Epidermal melanocyte (primary cell): ENCODE measurements at regions not wholly inside any gene's neighbourhood (a gene's known extent, or its start where the extent isn't known, plus 50 kb on each side); places are given as distances from the start of the nearest gene placed in this dataset.
"Not testable (repeated sequence)": the region's sequence is repeated elsewhere in the genome, so short reads cannot be mapped to it uniquely, and the experiment has no call there.

Experiments
- DNase-seq: peaks from one replicate; pipeline ENCODE4 v3.0.0; 2011; ENCODE audit warnings: low spot score; ENCODE audit not compliant: insufficient read length

- DNase-seq: no peak
Measured at GRCh38 chr22:48630848-48631247, 1196.8 kb downstream of the BRD1 start.

- no peak for DNase-seq
Measured at GRCh38 chr22:48630433-48630754, 1197.3 kb downstream of the BRD1 start.

GRCh38 chr22:48629631-48630432 lies 1197.8 kb downstream of the BRD1 start:
- DNase-seq: no peak

GRCh38 chr22:48628891-48629543 lies 1198.7 kb downstream of the BRD1 start:
- DNase-seq: no peak

- DNase-seq: no peak
Measured at GRCh38 chr22:48627966-48628365, 1199.7 kb downstream of the BRD1 start.

GRCh38 chr22:48627203-48627602 lies 1200.5 kb downstream of the BRD1 start:
- DNase-seq: no peak

- DNase-seq: no peak
Measured at GRCh38 chr22:48624401-48624800, 1203.3 kb downstream of the BRD1 start.

GRCh38 chr22:48622891-48623545 lies 1204.7 kb downstream of the BRD1 start:
- DNase-seq: no peak

- DNase-seq: no peak
Measured at GRCh38 chr22:48621085-48621484, 1206.6 kb downstream of the BRD1 start.

GRCh38 chr22:48620460-48620859 lies 1207.2 kb downstream of the BRD1 start:
- DNase-seq: not testable (repeated sequence)

- no peak for DNase-seq
Measured at GRCh38 chr22:48619721-48620120, 1208.0 kb downstream of the BRD1 start.

- DNase-seq: no peak
Measured at GRCh38 chr22:48618326-48618725, 1209.3 kb downstream of the BRD1 start.

- DNase-seq: no peak
Measured at GRCh38 chr22:48616656-48617055, 1211.0 kb downstream of the BRD1 start.

- DNase-seq: no peak
Measured at GRCh38 chr22:48615171-48616008, 1212.3 kb downstream of the BRD1 start.

- no peak for DNase-seq
Measured at GRCh38 chr22:48613566-48614200, 1214.0 kb downstream of the BRD1 start.

GRCh38 chr22:48612077-48612995 lies 1215.3 kb downstream of the BRD1 start:
- DNase-seq: no peak

GRCh38 chr22:48609279-48609865 lies 1218.3 kb downstream of the BRD1 start:
- no peak for DNase-seq

GRCh38 chr22:48607901-48608662 lies 1219.6 kb downstream of the BRD1 start:
- no peak for DNase-seq
